NCI-H1694 (cell line): ENCODE measurements at regions not wholly inside any gene's neighbourhood (a gene's known extent, or its start where the extent isn't known, plus 50 kb on each side); places are given as distances from the start of the nearest gene placed in this dataset.

Experiments
- DNase-seq: peaks from one replicate; lab custom pipeline; 2025; lab: John Stamatoyannopoulos, UW

- DNase-seq = no peak
These were observed 105.8 kb upstream of the MAGEB18 start for GRCh38 chrX:26032111-26032912.

- DNase-seq = no peak
These were observed 100.8 kb upstream of the MAGEB18 start for GRCh38 chrX:26037367-26037766.

DNA sequence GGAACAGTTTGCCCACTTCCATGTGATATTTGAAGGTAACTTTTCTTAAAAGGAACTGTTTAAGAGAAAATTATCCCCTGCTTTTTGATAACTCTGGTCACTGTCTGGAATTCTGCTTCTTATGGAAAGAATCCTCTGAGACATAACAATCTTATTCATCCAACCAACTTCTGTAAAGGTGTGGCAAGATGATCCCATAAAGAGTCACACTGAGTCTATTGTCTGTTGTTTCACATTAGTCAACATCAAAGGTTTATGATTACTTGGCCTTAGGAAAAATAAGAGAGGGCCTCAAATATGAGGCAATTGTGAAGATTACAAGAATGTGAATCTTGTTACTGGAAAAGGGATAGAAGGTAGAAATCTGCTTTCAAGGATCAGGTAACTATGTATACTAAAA is 88.0 kb upstream of the MAGEB18 start:
- DNase-seq = no peak

DNA sequence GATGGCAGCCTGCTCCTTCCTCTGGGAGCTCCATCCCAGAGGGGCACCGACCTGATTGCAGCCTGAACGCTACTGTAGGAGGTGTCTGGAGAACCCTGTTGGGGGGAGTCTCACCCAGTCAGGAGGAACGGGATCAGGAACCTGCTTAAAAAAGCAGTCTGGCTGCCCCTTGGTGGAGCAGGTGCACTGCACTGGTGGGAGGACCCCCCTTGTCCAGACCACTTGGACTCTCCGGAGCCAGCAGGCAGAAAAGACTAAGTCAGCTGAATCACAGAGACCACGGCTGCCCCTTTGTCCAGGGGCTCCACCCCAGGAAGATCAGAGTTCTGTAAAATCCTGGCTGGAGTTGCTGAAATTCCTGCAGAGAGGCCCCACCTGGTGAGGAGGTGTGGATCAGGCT is 67.3 kb upstream of the MAGEB18 start:
- DNase-seq = no peak

DNA sequence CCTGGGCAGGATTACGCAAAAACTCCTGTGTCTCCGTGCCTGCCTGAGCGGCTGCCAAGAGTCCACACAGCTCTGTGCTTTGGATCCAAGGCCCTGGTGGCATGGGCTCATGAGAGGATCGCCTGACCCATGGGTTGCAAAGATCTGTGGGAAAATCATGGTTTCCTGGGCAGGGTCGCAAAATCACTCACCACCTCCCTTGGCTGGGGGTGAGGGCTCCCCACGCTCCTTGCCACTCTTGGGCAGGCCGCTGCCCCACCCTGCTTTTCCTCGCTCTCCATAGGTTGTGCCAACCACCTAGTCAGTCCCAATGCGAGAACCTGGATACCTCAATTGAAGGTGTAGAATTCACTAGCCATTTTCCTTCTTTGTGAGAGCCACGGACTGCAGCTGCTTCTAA is 66.5 kb upstream of the MAGEB18 start:
- no peak for DNase-seq

- no peak for DNase-seq
These were observed 55.0 kb upstream of the MAGEB18 start for GRCh38 chrX:26083093-26083492.
